ENCODE measurements at regions not wholly inside any gene's neighbourhood (a gene's known extent, or its start where the extent isn't known, plus 50 kb on each side); places are given as distances from the start of the nearest gene placed in this dataset.

DNA sequence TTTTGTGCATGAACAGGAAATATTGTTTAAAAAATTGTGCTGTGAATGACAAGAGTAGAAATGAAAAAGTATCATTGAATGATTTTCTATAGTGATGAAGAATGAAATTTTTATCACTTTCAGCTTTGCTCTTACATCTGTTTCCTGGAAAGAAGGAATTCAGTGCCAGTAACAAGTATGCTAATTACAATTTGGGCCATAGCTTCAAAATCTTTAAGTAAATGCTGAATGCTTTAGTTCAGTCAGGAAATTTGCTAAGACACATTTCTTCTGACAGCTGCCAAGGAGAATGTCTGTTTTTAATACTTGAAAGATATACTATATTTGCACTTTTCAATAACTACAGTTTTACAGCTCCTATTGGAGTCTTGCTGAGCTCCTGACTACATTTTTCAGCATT, 203.7 kb upstream of the RSPO3 start:
- no peaks in the 10 kb centered on the region for H3K9me3 ChIP-seq
- H3K4me1 ChIP-seq (ENCODE audit: low read depth), result no peaks in the 10 kb centered on the region
- no peak for DNase-seq
- intact Hi-C loops (cut with DNase I, micrococcal nuclease), result no loop called here
- no peak overlapping the region for H3K4me3 ChIP-seq
- ATAC-seq, result no peak
- no peaks in the 10 kb centered on the region for H3K36me3 ChIP-seq (ENCODE audit: low read depth)
- TF ChIP-seq CTCF (IDR thresholded peaks at IDR 0.05), result no peak

GRCh38 chr6:126919947-126920346, 198.5 kb upstream of the RSPO3 start:
- H3K4me1 ChIP-seq (ENCODE audit: low read depth), result no peaks in the 10 kb centered on the region
- no peak for DNase-seq
- intact Hi-C loops (cut with DNase I, micrococcal nuclease), result no loop called here
- no peak for TF ChIP-seq CTCF (IDR thresholded peaks at IDR 0.05)
- H3K4me3 ChIP-seq, result no peak overlapping the region
- ATAC-seq, result no peak
- no peaks in the 10 kb centered on the region for H3K9me3 ChIP-seq
- no peaks in the 10 kb centered on the region for H3K36me3 ChIP-seq (ENCODE audit: low read depth)

DNA sequence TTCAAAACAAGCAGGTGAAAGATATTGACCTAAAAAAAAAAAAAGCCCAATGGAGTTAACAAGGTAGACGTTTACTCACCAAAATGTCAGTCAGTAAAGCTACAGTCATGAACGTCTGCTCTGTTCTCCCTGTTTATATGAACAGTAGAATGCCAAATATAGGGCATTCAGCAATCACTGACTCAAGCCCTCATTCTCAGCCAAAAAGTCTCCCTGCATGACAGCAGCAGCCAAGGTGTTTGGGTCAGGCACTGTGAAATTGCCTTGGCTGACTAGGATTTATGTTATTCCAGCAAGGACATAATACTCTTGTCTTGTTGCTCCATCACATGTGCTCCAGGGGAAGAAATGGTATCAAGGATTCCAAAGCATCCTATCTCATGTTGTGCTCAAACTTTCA, 194.7 kb upstream of the RSPO3 start:
- H3K4me3 ChIP-seq, result no peak overlapping the region
- no peaks in the 10 kb centered on the region for H3K36me3 ChIP-seq (ENCODE audit: low read depth)
- no peak for TF ChIP-seq CTCF (IDR thresholded peaks at IDR 0.05)
- no peaks in the 10 kb centered on the region for H3K4me1 ChIP-seq (ENCODE audit: low read depth)
- intact Hi-C loops (cut with DNase I, micrococcal nuclease), result no loop called here
- DNase-seq (no peak), ATAC-seq (no peak)
- H3K9me3 ChIP-seq, result no peaks in the 10 kb centered on the region

DNA sequence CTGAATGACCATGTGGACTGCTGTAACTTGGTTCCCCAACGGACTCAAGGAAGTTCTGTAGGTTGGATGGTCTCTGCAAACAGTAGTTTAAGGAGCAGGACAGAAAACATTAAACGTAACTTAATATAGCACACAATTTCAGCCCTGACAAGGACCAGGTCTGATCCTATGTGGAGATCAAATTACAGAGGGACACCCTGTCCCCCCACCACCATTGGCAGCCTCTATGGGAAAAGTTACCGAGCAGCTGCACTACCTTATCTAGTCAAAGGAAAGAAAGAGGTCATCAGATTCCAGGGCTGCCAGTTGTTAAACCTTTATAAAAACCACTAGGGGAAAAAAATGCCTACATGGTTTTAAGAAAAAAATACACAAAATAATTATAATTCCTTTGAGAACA, 191.5 kb upstream of the RSPO3 start:
- intact Hi-C loops (cut with DNase I, micrococcal nuclease), result no loop called here
- H3K9me3 ChIP-seq, result no peaks in the 10 kb centered on the region
- ATAC-seq (no peak), DNase-seq (no peak)
- TF ChIP-seq CTCF (IDR thresholded peaks at IDR 0.05), result no peak
- H3K36me3 ChIP-seq (ENCODE audit: low read depth), result no peaks in the 10 kb centered on the region
- H3K4me3 ChIP-seq, result no peak overlapping the region
- no peaks in the 10 kb centered on the region for H3K4me1 ChIP-seq (ENCODE audit: low read depth)

GRCh38 chr6:126927841-126928240, 190.6 kb upstream of the RSPO3 start:
- Histone ChIP-seq H3K9me3 (no peaks in the 10 kb centered on the region), H3K4me1 (ENCODE audit: low read depth) (no peaks in the 10 kb centered on the region), H3K4me3 (no peak overlapping the region), H3K36me3 (ENCODE audit: low read depth) (no peaks in the 10 kb centered on the region)
- ATAC-seq, result no peak
- intact Hi-C loops (cut with DNase I, micrococcal nuclease), result no loop called here
- DNase-seq, result no peak
- TF ChIP-seq CTCF (IDR thresholded peaks at IDR 0.05), result no peak

DNA sequence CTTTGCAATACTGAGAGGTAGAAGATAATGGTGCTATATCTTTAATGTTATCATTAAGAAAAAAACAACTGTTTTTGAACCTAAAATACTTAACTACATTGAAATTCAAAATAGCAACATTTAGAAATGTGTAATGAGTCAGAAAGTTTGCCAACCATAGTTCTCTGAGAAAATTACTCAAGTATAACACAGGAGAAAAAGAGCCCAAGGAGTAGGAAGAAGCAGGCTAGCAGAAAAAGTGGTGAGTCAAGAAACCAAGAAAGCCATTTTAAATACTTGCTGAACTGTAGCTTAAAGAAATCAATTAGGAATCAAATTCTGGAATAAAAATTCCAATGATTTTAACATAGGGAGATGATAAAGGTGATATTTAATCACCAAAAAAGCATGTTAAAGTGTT, 181.0 kb upstream of the RSPO3 start:
- H3K9me3 ChIP-seq, result no peaks in the 10 kb centered on the region
- no peak for ATAC-seq
- H3K36me3 ChIP-seq (ENCODE audit: low read depth), result no peaks in the 10 kb centered on the region
- TF ChIP-seq CTCF (IDR thresholded peaks at IDR 0.05), result no peak
- H3K4me3 ChIP-seq, result no peak overlapping the region
- no peaks in the 10 kb centered on the region for H3K4me1 ChIP-seq (ENCODE audit: low read depth)
- DNase-seq, result no peak
- intact Hi-C loops (cut with DNase I, micrococcal nuclease), result no loop called here
